RPMI7951 (cell line): ENCODE measurements at regions not wholly inside any gene's neighbourhood (a gene's known extent, or its start where the extent isn't known, plus 50 kb on each side); places are given as distances from the start of the nearest gene placed in this dataset.
"Not testable (repeated sequence)": the region's sequence is repeated elsewhere in the genome, so short reads cannot be mapped to it uniquely, and the experiment has no call there.

Experiments
- DNase-seq: peaks from one replicate; pipeline ENCODE4 v3.0.0-alpha.2; 2012; ENCODE audit warnings: low read depth

GRCh38 chr5:67985686-67986387 lies 229.7 kb upstream of the PIK3R1 start:
- no peak for DNase-seq

GRCh38 chr5:67984546-67984945 lies 231.0 kb upstream of the PIK3R1 start:
- DNase-seq = no peak

GRCh38 chr5:67983251-67984110 lies 232.1 kb upstream of the PIK3R1 start:
- DNase-seq = peak; percentile 84

DNA sequence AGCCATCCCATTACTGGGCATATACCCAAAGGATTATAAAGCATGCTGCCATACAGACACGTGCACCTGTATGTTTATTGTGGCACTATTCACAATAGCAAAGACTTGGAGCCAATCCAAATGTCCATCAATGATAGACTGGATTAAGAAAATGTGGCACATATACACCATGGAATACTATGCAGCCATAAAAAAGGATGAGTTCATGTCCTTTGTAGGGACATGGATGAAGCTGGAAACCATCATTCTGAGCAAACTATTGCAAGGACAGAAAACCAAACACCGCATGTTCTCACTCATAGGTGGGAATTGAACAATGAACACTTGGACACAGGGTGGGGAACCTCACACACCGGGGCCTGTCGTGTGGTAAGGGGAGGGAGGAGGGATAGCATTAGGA lies 233.4 kb upstream of the PIK3R1 start:
- not testable (repeated sequence) for DNase-seq

- no peak for DNase-seq
These were observed 237.4 kb upstream of the PIK3R1 start for GRCh38 chr5:67978171-67978570.

DNA sequence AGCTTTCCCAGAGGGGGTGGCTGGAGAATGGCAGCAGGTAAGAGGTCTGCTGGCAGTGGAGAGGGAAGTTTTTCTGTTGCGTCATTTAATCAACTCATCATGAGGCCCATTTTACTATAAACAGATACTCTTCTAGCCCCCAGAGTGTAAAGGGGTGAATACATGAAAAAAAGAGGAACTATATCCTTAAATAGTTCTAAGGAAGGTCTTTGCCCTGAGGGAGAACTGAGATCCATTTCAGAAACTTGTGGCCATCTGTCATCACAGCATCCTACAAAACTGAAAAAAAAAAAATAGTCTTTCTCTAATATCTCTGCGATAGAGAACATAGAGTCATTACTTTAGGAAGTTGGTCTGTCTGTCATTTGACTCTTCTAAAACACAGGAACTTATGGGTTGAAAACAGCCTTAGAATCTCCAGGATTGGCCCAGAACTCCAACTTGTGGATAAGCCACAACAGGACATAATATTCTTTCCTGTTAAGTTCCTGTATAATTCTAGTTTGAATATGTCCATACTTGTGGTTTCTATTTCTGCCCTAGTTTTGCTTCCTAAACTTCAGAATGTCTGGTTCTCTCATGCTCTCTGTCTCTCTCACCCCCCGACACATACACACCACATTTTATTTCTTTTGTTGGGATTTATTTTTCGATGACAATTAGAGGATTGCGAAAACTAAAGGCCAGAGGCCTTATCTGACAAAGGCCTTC lies 238.5 kb upstream of the PIK3R1 start:
- DNase-seq = no peak

DNA sequence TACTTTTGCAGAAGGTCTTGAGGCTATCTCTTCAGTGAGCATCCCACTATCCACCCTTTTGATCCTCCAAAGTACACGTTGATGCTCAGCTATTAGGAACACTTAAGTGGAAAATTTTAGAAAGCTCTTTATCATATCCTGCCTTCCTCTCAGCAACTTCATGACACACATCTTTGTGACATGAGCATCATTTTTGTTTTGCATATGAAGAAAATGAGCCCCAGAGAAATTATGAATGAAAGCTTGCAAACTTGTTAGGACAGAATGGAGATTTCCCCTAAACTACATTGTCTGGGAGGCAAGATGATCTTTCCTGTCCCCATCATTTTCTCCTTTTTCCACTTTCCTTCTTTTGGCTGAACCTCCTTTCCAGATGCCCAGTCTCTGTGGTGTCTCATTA lies 239.4 kb upstream of the PIK3R1 start:
- no peak for DNase-seq

GRCh38 chr5:67974471-67974870 lies 241.1 kb upstream of the PIK3R1 start:
- DNase-seq = no peak

DNA sequence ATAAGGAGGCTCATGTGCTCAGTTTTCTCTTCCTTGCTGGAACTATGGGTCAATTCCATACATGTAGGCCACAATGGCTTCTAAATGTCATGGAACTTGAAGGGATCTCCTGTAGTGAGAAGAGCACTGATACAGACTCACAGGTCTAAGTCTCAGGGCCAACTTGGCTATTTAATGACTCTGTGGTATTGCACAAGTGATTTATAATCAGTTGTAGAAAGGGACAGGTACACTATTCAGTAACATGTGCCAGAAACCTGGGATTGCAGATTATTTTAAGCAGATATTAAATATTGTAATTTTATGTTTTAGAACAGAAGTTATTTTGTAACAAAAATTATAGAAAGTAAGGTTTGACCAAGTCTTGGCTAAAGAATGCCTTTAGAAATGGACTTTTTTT lies 241.5 kb upstream of the PIK3R1 start:
- no peak for DNase-seq

DNA sequence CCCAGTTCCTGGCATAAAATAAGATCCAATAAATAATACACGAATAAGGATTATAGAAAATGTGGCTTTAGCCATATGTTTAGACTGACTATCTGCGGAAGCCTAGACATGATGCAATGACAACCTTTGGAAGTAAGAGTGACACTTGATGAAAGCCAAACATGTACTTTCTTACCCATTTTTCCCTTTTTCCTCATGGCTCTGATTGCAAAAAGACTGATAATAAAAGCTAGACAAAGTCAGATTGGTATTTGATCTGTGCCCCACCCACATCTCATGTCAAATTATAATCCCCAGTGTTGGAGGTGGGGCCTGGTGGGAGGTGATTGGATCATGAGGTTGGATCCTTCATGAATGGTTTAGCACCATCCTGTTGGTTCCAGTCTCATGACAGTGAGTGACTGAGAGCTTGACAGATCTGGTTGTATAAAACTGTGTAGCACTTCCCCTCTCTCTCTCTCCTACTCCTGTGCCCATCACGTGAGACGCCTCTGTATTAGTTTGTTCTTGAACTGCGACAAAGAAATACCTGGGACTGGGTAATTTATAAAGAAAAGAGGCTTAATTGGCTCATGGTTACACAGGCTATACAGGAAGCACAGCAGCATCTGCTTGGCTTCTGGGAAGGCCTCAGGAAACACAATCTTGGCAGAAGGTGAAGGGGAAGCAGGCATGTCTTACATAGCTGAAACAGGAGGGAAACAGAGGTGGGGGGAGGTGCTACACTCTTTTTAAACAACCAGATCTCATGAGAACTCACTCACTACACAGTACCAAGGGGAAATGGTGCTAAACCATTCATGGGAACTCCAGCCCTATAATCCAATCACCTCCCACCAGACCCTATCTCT lies 243.4 kb upstream of the PIK3R1 start:
- no peak for DNase-seq

- peak; percentile 39 for DNase-seq
These were observed 244.2 kb upstream of the PIK3R1 start for GRCh38 chr5:67971223-67971830.

DNA sequence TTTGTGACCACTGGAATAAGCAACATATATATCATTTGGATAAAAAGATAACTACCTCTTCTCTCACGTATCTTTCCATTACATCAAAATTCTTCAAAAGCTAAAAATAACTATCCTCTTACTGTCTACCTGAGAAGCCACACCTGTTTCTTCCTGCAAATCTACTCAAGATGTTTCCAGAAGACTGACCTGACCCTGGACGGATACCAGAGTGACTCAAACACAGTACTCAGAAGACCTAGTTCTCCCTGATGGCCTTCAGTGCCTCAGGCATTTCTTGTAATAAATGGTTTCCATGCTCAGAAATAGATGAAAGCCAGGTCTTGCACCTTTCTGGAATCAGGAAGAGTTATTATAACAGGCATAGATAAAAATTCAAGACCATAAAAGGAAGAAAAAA lies 245.9 kb upstream of the PIK3R1 start:
- no peak for DNase-seq

DNA sequence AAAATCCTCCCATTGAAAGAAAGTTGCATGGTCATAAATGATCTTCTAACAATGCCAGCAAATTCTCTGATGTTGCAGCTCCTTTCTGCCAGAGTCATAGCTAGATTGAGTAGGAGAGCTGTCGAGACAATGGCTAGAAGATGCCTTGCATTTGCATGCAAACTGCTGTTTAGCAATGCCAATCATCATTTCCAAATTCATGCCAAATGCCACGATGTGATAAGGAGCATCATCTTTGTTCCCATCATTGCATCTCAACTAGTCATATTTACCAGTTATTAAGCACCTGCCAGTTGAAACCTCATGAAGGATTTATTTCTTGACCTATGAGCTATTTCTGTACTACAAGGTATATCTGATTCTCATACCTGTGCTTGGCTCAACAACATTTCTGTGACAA lies 246.4 kb upstream of the PIK3R1 start:
- no peak for DNase-seq

DNA sequence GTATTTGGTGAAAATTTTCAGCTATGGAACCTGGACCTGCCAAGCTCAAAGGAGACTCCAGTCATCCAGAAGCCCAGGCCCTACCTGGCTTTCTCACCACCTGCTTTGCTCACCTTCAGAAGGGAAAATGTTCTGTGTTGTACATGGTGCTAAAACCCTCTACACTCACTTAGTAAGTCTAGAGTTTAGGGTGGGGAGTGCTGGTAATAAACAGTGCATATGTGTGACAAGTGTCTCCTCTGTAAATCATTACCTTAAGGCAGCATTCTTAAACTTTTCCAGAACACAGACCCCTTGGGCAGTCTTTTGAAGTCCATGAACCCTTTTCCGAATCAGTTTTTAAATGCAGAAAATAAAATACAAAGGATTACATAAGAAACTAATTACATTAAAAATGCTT lies 248.8 kb upstream of the PIK3R1 start:
- no peak for DNase-seq

DNA sequence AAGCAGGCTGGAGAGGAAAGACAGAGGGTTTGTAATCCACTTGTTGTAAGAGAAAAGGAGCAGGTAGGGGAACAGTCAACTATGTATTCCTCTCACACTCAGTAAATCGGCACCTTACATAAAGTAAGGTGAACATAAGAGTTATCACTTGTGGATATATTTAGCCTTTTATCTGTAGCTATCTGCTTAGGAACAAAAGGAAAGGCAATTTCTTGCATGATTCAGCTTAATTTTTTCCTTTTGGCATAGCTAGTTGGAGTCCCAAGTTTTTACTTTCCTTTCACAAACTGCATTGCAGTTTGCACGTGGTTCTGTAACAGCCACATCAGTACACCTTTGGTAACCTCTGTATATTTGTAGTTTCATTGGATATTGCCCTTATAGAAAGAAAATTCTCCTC lies 250.9 kb upstream of the PIK3R1 start:
- DNase-seq = no peak

GRCh38 chr5:67963789-67964519 lies 251.6 kb upstream of the PIK3R1 start:
- DNase-seq = no peak

DNA sequence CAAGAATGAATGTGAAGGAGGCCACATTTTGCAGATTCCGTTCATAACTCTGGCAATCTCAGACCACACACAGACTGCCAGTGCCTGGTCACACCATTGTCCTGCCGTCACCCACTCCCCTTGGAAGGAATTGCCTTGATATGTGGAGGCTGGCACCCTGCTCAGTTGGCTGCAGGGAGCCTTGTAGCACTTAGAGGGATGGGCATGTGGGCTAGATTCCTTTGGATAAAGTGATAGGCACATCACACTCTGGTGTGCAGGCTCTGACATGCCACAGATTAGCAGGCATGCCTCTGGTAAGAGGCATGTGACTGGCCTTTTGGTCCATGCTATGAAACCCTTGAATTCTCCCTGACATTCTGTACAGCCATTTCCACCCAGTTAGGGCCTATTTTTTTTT lies 254.6 kb upstream of the PIK3R1 start:
- DNase-seq = no peak

GRCh38 chr5:67957374-67957773 lies 258.2 kb upstream of the PIK3R1 start:
- no peak for DNase-seq

GRCh38 chr5:67954351-67954750 lies 261.2 kb upstream of the PIK3R1 start:
- DNase-seq = no peak

DNA sequence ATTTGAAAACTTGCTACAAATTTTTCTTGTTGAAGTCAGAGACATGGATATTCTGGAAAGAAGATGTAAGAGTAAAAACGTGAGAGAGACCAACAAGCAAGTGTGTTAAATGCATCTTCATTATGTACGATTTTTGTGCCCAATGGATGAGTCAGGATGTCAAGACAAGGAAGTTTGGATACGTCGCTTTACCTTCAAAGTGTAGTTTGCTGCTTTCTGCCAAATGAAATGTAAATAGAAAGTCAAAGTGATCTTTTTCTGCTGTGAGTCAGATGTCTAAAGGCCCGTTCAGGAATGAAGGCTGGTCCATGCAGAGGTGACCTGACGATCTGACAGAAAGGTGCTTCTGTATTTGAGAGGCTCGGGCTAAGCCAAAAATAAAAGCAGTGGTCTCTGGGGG lies 273.1 kb upstream of the PIK3R1 start:
- DNase-seq = peak; percentile 32
